HG03025 (cell line): ENCODE measurements at regions not wholly inside any gene's neighbourhood (a gene's known extent, or its start where the extent isn't known, plus 50 kb on each side); places are given as distances from the start of the nearest gene placed in this dataset.

Experiments
- ATAC-seq: cut with Tn5 transposase; IDR thresholded peaks from one replicate; pipeline ENCODE4 v1.9.1; 2021; ENCODE audit warnings: mild to moderate bottlenecking, moderate library complexity; ENCODE audit not compliant: unreplicated experiment, low FRiP score

GRCh38 chr3:72446218-72447058, 401.8 kb downstream of the SHQ1 start, which contains the start of gene RYBP:
Gene RYBP, minus strand, starts transcription at chr3:72446621.
- ATAC-seq = peak; percentile 12

GRCh38 chr3:72445827-72446217, 402.4 kb downstream of the SHQ1 start:
- no peak for ATAC-seq

- ATAC-seq = no peak
Observed at GRCh38 chr3:72444656-72445223, 403.5 kb downstream of the SHQ1 start.

GRCh38 chr3:72442759-72443158, 405.5 kb downstream of the SHQ1 start:
- no peak for ATAC-seq

GRCh38 chr3:72441284-72441994, 406.8 kb downstream of the SHQ1 start:
- ATAC-seq = no peak

GRCh38 chr3:72440491-72440890, 407.8 kb downstream of the SHQ1 start:
- ATAC-seq = no peak

- ATAC-seq = peak; percentile 66
Observed at GRCh38 chr3:72439321-72440183, 408.7 kb downstream of the SHQ1 start.

- ATAC-seq = no peak
Observed at GRCh38 chr3:72437661-72438406, 410.4 kb downstream of the SHQ1 start.

GRCh38 chr3:72436863-72437592, 411.2 kb downstream of the SHQ1 start:
- no peak for ATAC-seq

GRCh38 chr3:72434296-72434695, 413.9 kb downstream of the SHQ1 start:
- ATAC-seq = no peak

GRCh38 chr3:72432246-72432645, 416.0 kb downstream of the SHQ1 start:
- no peak for ATAC-seq

GRCh38 chr3:72429589-72430353, 418.5 kb downstream of the SHQ1 start:
- ATAC-seq = no peak

GRCh38 chr3:72428803-72429202, 419.4 kb downstream of the SHQ1 start:
- no peak for ATAC-seq

GRCh38 chr3:72427624-72428023, 420.6 kb downstream of the SHQ1 start:
- no peak for ATAC-seq

- peak; percentile 61 for ATAC-seq
Observed at GRCh38 chr3:72426618-72427397, 421.4 kb downstream of the SHQ1 start.

- no peak for ATAC-seq
Observed at GRCh38 chr3:72423643-72424042, 424.6 kb downstream of the SHQ1 start.

- ATAC-seq = no peak
Observed at GRCh38 chr3:72421786-72422185, 426.5 kb downstream of the SHQ1 start.

- no peak for ATAC-seq
Observed at GRCh38 chr3:72421126-72421525, 427.1 kb downstream of the SHQ1 start.
